ENCODE measurements at regions not wholly inside any gene's neighbourhood (a gene's known extent, or its start where the extent isn't known, plus 50 kb on each side); places are given as distances from the start of the nearest gene placed in this dataset.

DNA sequence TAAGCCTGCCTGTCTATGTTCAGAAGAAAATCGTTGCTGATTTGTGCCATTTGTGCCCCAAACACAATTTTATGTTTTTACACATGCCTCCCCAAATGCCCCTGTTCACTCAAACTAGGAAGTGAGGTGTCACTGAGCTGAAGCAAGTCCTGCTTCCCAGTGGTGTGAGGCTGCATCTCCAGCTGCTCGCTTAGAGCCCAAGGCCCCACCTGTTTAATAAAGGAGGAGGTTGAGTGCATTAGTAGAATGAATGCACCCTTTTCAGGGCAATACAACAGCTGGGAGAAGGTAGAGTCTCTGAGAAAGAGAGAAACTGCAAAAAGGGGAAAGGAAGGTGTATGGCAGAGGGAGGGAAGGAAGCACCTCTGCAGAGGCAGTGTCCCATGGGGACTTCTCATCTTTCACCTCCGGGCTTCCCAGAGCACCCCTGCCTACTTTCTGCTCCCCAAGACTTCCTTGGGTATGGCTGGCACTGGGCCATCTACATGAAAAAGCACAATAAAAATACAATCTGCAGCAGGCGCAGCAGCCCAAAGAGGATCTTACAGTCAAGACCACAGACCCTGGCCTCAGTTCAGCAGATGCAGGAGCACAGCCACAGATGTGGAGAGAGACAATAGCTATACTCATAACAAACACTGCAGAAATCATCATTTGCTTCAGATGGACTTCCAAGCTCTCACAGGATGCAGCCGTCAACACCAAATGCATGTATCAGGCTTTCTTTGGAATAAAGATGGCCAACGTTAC, 165.9 kb downstream of the POLR2M start:
- Histone ChIP-seq H3K27me3 (ENCODE audit: control insufficient read depth in 1 of 2, insufficient read depth in 2 of 2, low read length in 2 of 2) (peaks cover 0 to 2% of the 10 kb centered on the region in 2 donors), H3K9me3 (ENCODE audit: control insufficient read depth in 1 of 2, low read length in 2 of 2) (peaks cover 0 to 7% of the 10 kb centered on the region in 2 donors), H3K27ac (ENCODE audit: low read depth, low read length) (no peak overlapping the region), H3K36me3 (ENCODE audit: control insufficient read depth in 1 of 2, insufficient read depth in 2 of 2, low read length in 2 of 2) (no peaks in the 10 kb centered on the region), H3K4me3 (ENCODE audit: low read depth in 1 of 2, low read length in 2 of 2) (no peak overlapping the region), H3K4me1 (ENCODE audit: control insufficient read depth in 1 of 2, insufficient read depth in 2 of 2, low read length in 2 of 2) (no peaks in the 10 kb centered on the region), H3K9ac (ENCODE audit: low read depth in 1 of 2, low read length in 2 of 2) (no peak overlapping the region)

DNA sequence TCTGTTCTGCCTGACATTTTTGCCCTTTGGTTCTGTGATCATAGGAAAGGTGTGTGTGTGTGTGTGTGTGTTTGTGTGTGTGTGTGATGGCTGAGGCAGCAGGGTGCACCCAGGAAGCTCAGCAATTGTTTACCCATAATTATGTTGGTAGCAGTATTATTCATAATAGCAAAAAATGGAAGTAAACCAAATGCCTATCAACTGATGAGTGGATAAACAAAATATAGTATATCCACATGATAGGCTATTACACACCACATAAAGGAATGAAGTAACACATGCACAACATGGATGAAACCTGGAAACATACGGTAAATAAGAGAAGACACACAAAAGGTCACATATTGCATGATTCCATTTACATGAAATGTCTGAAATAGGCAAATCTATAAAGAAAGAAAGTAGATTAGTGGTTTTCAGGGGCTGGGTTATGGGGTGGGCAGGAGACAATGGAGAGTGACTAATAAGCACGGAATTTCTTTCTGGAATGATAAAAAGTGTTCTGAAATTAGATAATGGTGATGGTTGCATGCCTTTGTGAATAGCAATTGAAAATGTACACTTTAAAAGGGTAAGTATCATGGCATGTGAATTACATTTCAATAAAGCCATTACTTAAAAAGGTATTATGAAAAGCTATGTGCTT, 167.2 kb downstream of the POLR2M start:
- H3K36me3 ChIP-seq (ENCODE audit: control insufficient read depth in 1 of 2, insufficient read depth in 2 of 2, low read length in 2 of 2), result no peaks in the 10 kb centered on the region
- H3K4me3 ChIP-seq (ENCODE audit: low read depth in 1 of 2, low read length in 2 of 2), result no peak overlapping the region
- H3K9ac ChIP-seq (ENCODE audit: low read depth in 1 of 2, low read length in 2 of 2), result no peak overlapping the region
- H3K27ac ChIP-seq (ENCODE audit: low read depth, low read length), result no peak overlapping the region
- no peaks in the 10 kb centered on the region for H3K4me1 ChIP-seq (ENCODE audit: control insufficient read depth in 1 of 2, insufficient read depth in 2 of 2, low read length in 2 of 2)
- peaks cover 0 to 7% of the 10 kb centered on the region in 2 donors for H3K9me3 ChIP-seq (ENCODE audit: control insufficient read depth in 1 of 2, low read length in 2 of 2)
- H3K27me3 ChIP-seq (ENCODE audit: control insufficient read depth in 1 of 2, insufficient read depth in 2 of 2, low read length in 2 of 2), result peaks cover 0 to 2% of the 10 kb centered on the region in 2 donors

DNA sequence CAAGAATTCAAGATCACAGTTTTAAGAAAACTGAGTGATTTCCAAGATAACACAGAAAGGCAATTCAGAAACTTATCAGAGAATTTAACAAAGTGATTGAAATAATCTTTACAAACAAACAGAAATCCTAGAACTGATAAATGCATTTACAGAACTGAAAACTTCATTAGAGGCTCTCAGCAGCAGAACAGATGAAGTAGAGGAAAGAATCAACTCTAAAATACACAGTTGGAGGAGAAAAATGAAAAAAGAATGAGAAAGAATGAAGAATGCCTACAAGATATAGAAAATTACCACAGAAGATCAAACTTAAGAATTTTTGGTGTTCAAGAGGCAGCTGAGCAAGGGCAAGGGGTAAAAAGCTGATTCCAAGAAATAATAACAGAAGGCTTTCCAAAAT, 168.8 kb downstream of the POLR2M start:
- Histone ChIP-seq H3K27me3 (ENCODE audit: control insufficient read depth in 1 of 2, insufficient read depth in 2 of 2, low read length in 2 of 2) (peaks cover 0 to 2% of the 10 kb centered on the region in 2 donors), H3K4me1 (ENCODE audit: control insufficient read depth in 1 of 2, insufficient read depth in 2 of 2, low read length in 2 of 2) (no peaks in the 10 kb centered on the region), H3K27ac (ENCODE audit: low read depth, low read length) (no peak overlapping the region), H3K9me3 (ENCODE audit: control insufficient read depth in 1 of 2, low read length in 2 of 2) (peaks cover 0 to 7% of the 10 kb centered on the region in 2 donors), H3K4me3 (ENCODE audit: low read depth in 1 of 2, low read length in 2 of 2) (no peak overlapping the region), H3K36me3 (ENCODE audit: control insufficient read depth in 1 of 2, insufficient read depth in 2 of 2, low read length in 2 of 2) (no peaks in the 10 kb centered on the region), H3K9ac (ENCODE audit: low read depth in 1 of 2, low read length in 2 of 2) (no peak overlapping the region)

DNA sequence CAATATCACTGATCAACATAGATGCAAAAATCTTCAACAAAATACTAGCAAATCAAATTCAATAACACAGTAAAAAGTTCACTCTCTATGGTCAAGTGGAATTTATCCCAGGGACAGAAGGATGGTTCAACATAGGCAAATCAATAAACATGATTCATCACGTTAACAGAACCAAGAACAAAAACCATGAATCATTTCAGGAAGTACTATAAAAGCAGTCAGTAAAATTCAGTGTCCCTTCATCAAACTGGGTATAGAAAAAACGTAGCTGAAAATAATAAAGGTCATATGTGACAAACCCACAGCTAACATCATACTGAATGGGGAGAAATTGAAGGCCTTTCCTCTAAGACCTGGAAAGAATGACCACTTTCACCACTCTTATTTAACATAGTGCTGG, 172.1 kb downstream of the POLR2M start:
- Histone ChIP-seq H3K27me3 (ENCODE audit: control insufficient read depth in 1 of 2, insufficient read depth in 2 of 2, low read length in 2 of 2) (peaks cover 0 to 5% of the 10 kb centered on the region in 2 donors), H3K4me1 (ENCODE audit: control insufficient read depth in 1 of 2, insufficient read depth in 2 of 2, low read length in 2 of 2) (no peaks in the 10 kb centered on the region), H3K9me3 (ENCODE audit: control insufficient read depth in 1 of 2, low read length in 2 of 2) (peaks cover 0 to 7% of the 10 kb centered on the region in 2 donors), H3K9ac (ENCODE audit: low read depth in 1 of 2, low read length in 2 of 2) (no peak overlapping the region), H3K36me3 (ENCODE audit: control insufficient read depth in 1 of 2, insufficient read depth in 2 of 2, low read length in 2 of 2) (no peaks in the 10 kb centered on the region), H3K4me3 (ENCODE audit: low read depth in 1 of 2, low read length in 2 of 2) (no peak overlapping the region), H3K27ac (ENCODE audit: low read depth, low read length) (no peak overlapping the region)

DNA sequence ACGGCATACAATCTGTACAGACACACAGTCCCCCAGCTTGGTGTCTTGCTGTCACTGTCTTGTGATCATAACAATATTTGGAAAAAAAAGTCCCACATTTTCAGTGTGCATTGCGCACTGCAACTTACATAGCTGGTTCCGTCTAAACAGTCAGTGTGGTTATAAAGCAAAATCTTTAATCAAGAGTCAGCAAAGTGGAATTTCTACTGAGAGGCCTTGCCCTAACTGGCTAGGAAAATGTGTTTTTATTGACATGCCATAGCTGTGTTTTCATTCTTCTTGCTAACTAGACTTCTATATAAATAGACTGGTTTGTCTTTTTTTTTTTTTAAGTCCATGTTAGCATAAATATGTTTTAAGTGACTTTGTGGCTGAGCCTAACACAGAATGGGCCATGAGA, 174.8 kb downstream of the POLR2M start:
- no peak overlapping the region for H3K9ac ChIP-seq (ENCODE audit: low read depth in 1 of 2, low read length in 2 of 2)
- peaks cover 0 to 5% of the 10 kb centered on the region in 2 donors for H3K27me3 ChIP-seq (ENCODE audit: control insufficient read depth in 1 of 2, insufficient read depth in 2 of 2, low read length in 2 of 2)
- H3K9me3 ChIP-seq (ENCODE audit: control insufficient read depth in 1 of 2, low read length in 2 of 2), result no peaks in the 10 kb centered on the region
- H3K36me3 ChIP-seq (ENCODE audit: control insufficient read depth in 1 of 2, insufficient read depth in 2 of 2, low read length in 2 of 2), result no peaks in the 10 kb centered on the region
- H3K27ac ChIP-seq (ENCODE audit: low read depth, low read length), result no peak overlapping the region
- H3K4me3 ChIP-seq (ENCODE audit: low read depth in 1 of 2, low read length in 2 of 2), result no peak overlapping the region
- no peaks in the 10 kb centered on the region for H3K4me1 ChIP-seq (ENCODE audit: control insufficient read depth in 1 of 2, insufficient read depth in 2 of 2, low read length in 2 of 2)

DNA sequence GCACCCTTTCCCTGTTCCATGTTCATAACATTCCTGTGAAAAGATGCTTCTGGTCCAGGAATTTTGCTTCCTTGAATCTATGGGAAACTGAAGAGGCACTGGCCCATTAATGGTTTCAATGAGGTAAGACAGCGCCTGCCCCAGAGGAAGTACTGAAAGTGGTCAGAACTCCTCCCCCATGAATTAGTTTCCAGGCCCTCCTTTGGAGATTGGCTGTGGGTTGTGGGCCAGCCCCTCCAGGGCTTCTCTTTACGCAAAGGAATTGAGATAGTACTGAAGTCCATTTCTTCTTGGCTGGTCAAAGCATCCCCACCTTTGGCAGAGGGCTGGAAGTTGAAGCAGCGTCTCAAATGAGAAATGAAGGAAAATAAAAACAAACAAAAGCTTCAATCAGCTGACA, 175.5 kb downstream of the POLR2M start:
- no peak overlapping the region for H3K27ac ChIP-seq (ENCODE audit: low read depth, low read length)
- H3K4me1 ChIP-seq (ENCODE audit: control insufficient read depth in 1 of 2, insufficient read depth in 2 of 2, low read length in 2 of 2), result no peaks in the 10 kb centered on the region
- no peaks in the 10 kb centered on the region for H3K9me3 ChIP-seq (ENCODE audit: control insufficient read depth in 1 of 2, low read length in 2 of 2)
- no peaks in the 10 kb centered on the region for H3K36me3 ChIP-seq (ENCODE audit: control insufficient read depth in 1 of 2, insufficient read depth in 2 of 2, low read length in 2 of 2)
- H3K9ac ChIP-seq (ENCODE audit: low read depth in 1 of 2, low read length in 2 of 2), result no peak overlapping the region
- H3K27me3 ChIP-seq (ENCODE audit: control insufficient read depth in 1 of 2, insufficient read depth in 2 of 2, low read length in 2 of 2), result peaks cover 0 to 5% of the 10 kb centered on the region in 2 donors
- no peak overlapping the region for H3K4me3 ChIP-seq (ENCODE audit: low read depth in 1 of 2, low read length in 2 of 2)

DNA sequence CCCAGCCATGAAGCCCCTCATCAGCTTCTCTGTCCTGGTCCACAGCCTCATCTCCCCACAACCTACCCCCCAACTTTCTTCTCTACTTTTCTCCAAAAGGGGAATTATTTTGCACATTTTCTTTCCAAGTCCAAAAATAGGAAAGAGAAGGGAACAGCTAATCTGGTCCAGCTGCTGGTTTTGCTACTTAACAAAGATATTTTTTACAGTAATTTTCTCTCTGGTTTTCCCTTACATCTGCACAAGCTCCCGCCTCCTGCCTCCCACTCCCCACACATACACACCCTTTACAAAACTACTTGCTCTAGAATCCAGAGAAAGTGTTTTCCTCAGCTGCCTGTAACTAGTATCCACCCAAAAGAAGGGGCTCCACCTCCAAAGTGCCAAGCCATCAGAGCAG, 177.2 kb downstream of the POLR2M start:
- Histone ChIP-seq H3K4me3 (ENCODE audit: low read depth in 1 of 2, low read length in 2 of 2) (no peak overlapping the region), H3K9me3 (ENCODE audit: control insufficient read depth in 1 of 2, low read length in 2 of 2) (no peaks in the 10 kb centered on the region), H3K9ac (ENCODE audit: low read depth in 1 of 2, low read length in 2 of 2) (no peak overlapping the region), H3K27ac (ENCODE audit: low read depth, low read length) (no peak overlapping the region), H3K36me3 (ENCODE audit: control insufficient read depth in 1 of 2, insufficient read depth in 2 of 2, low read length in 2 of 2) (no peaks in the 10 kb centered on the region), H3K4me1 (ENCODE audit: control insufficient read depth in 1 of 2, insufficient read depth in 2 of 2, low read length in 2 of 2) (no peaks in the 10 kb centered on the region), H3K27me3 (ENCODE audit: control insufficient read depth in 1 of 2, insufficient read depth in 2 of 2, low read length in 2 of 2) (peaks cover 0 to 5% of the 10 kb centered on the region in 2 donors)

DNA sequence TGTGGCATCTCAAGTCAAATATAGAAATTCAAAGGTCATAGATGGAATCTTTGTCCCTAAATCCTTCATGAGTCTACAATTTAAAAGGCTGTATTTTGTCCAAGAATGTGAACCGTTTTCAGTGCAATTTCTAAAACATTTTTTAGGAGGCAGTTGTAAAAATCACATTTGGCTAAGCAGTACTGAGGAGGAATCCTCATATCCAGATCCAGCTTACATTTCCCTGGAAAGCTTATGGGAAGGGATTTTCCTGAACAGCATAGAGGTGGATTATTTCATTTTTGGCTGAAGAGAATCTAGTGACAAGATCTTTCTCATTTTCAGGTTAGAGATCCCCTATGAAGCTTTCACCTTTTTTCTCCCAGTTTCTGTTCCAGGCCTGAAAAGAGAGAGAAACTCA, 178.4 kb downstream of the POLR2M start:
- Histone ChIP-seq H3K4me1 (ENCODE audit: control insufficient read depth in 1 of 2, insufficient read depth in 2 of 2, low read length in 2 of 2) (no peaks in the 10 kb centered on the region), H3K4me3 (ENCODE audit: low read depth in 1 of 2, low read length in 2 of 2) (no peak overlapping the region), H3K27me3 (ENCODE audit: control insufficient read depth in 1 of 2, insufficient read depth in 2 of 2, low read length in 2 of 2) (peaks cover 0 to 5% of the 10 kb centered on the region in 2 donors), H3K9ac (ENCODE audit: low read depth in 1 of 2, low read length in 2 of 2) (no peak overlapping the region), H3K36me3 (ENCODE audit: control insufficient read depth in 1 of 2, insufficient read depth in 2 of 2, low read length in 2 of 2) (no peaks in the 10 kb centered on the region), H3K27ac (ENCODE audit: low read depth, low read length) (no peak overlapping the region), H3K9me3 (ENCODE audit: control insufficient read depth in 1 of 2, low read length in 2 of 2) (no peaks in the 10 kb centered on the region)

DNA sequence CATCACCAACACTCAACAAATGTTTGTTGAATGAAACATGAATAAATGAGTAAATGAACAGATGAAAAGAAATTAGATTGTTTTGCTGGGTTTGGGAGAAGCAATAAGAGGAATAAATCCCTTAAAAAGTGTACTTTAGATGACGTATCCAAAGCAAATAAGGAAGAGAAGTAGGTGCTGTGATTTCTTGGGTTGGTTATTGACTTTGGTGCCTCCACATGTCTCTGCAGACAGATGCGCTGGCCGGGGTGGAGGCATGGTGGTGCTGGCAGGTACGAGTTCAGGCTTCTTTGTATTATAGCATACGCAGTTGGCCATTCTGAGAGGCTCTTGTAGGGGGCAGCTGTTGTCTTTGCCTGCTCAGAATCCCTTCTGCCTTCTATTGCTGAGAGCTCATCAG, 178.9 kb downstream of the POLR2M start:
- Histone ChIP-seq H3K27ac (ENCODE audit: low read depth, low read length) (no peak overlapping the region), H3K36me3 (ENCODE audit: control insufficient read depth in 1 of 2, insufficient read depth in 2 of 2, low read length in 2 of 2) (no peaks in the 10 kb centered on the region), H3K27me3 (ENCODE audit: control insufficient read depth in 1 of 2, insufficient read depth in 2 of 2, low read length in 2 of 2) (peaks cover 0 to 5% of the 10 kb centered on the region in 2 donors), H3K4me3 (ENCODE audit: low read depth in 1 of 2, low read length in 2 of 2) (no peak overlapping the region), H3K4me1 (ENCODE audit: control insufficient read depth in 1 of 2, insufficient read depth in 2 of 2, low read length in 2 of 2) (no peaks in the 10 kb centered on the region), H3K9ac (ENCODE audit: low read depth in 1 of 2, low read length in 2 of 2) (no peak overlapping the region), H3K9me3 (ENCODE audit: control insufficient read depth in 1 of 2, low read length in 2 of 2) (no peaks in the 10 kb centered on the region)

DNA sequence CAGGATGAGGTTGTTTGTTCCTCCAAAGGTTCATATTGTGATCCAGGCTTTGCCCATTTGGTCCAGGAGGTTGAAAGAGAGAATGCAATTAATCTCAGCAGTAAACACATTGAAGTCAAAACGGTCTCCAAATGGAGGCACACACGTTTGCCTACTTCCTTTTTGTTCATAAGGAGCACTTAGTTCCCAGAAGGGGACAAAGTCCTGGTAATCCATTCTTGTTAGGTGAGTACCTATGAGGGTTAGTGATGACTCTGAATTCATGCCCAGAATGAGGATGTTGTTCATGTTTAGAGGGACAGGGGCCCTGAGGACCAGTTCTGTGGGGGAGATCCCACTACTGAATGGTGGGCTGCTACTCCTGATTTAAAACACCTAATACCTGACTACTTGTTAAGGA, 177.7 kb downstream of the ALDH1A2 start:
- Histone ChIP-seq H3K36me3 (ENCODE audit: control insufficient read depth in 1 of 2, insufficient read depth in 2 of 2, low read length in 2 of 2) (no peaks in the 10 kb centered on the region), H3K27me3 (ENCODE audit: control insufficient read depth in 1 of 2, insufficient read depth in 2 of 2, low read length in 2 of 2) (peaks cover 0 to 7% of the 10 kb centered on the region in 2 donors), H3K9ac (ENCODE audit: low read depth in 1 of 2, low read length in 2 of 2) (no peak overlapping the region), H3K4me1 (ENCODE audit: control insufficient read depth in 1 of 2, insufficient read depth in 2 of 2, low read length in 2 of 2) (no peaks in the 10 kb centered on the region), H3K27ac (ENCODE audit: low read depth, low read length) (no peak overlapping the region), H3K9me3 (ENCODE audit: control insufficient read depth in 1 of 2, low read length in 2 of 2) (peaks cover 3 to 4% of the 10 kb centered on the region in 2 donors), H3K4me3 (ENCODE audit: low read depth in 1 of 2, low read length in 2 of 2) (no peak overlapping the region)

Data from duodenal mucosa (tissue), 2 donors.